ENCODE measurements at regions not wholly inside any gene's neighbourhood (a gene's known extent, or its start where the extent isn't known, plus 50 kb on each side); places are given as distances from the start of the nearest gene placed in this dataset.

DNA sequence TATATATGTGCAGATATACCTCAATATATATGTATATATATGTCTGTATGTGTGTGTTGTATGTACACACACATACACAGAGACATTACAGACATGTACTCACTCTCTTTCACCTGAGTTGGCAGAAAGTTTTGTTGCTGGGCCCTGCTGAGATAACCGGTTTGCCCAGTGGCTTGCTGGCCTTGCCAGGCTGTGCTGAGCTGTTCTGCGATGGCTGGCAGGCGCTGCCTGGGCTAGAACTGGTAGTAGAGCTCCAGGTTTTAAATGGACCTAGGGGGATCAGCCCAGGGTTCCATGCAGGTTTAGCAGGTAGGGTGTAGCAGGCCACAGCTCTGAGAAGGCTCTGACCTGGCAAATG is 394.3 kb downstream of the GADD45G start:
- Histone ChIP-seq H3K9me3 (ENCODE audit: control insufficient read depth, low read depth, low read length) (no peaks in the 10 kb centered on the region), H3K4me2 (ENCODE audit: control insufficient read depth, extremely low read depth, insufficient read depth, low read depth, low read length) (peak overlapping the region; percentile 57), H3K27ac (ENCODE audit: control insufficient read depth, insufficient read depth, low read length) (no peak overlapping the region), H4K20me1 (ENCODE audit: control insufficient read depth, extremely low read depth, insufficient read depth, low read length) (no peaks in the 10 kb centered on the region), H3K36me3 (ENCODE audit: control insufficient read depth in 2 of 2, extremely low read depth in 1 of 2, insufficient read depth in 2 of 2, low read length in 2 of 2) (no peaks in the 10 kb centered on the region), H2AFZ (ENCODE audit: control insufficient read depth, low read length) (peak overlapping the region; percentile 62), H3K4me1 (ENCODE audit: control insufficient read depth, extremely low read depth, insufficient read depth, low read length) (peaks cover 14% of the 10 kb centered on the region), H3K9ac (ENCODE audit: control insufficient read depth, extremely low read depth, insufficient read depth, low read length) (no peak overlapping the region), H3K9me1 (ENCODE audit: control insufficient read depth, extremely low read depth, insufficient read depth, low read length) (no peaks in the 10 kb centered on the region), H3K4me3 (ENCODE audit: control insufficient read depth in 2 of 3, extremely low read depth in 1 of 3, insufficient read depth in 2 of 3, low read depth in 1 of 3, low read length in 3 of 3) (no peak overlapping the region), H3K27me3 (ENCODE audit: control insufficient read depth, extremely low read depth, insufficient read depth, low read length) (peaks cover 6% of the 10 kb centered on the region), H3K79me2 (ENCODE audit: control insufficient read depth, insufficient read depth, low read length) (no peaks in the 10 kb centered on the region)
- dilution Hi-C loops (cut with MboI; ENCODE audit: extremely low pct_ligation_motif_present, low sequenced_read_pairs), result no loop called here
- no peak for FAIRE-seq
- no peak for DNase-seq (ENCODE audit: low read depth, low spot score)
- TF ChIP-seq EZH2 (IDR thresholded peaks at IDR 0.05; ENCODE audit: low read length), result no peak
- no peak for TF ChIP-seq CTCF (optimal IDR thresholded peaks at IDR 0.05 in 1 of 3, IDR thresholded peaks at IDR 0.05 in 1 of 3, conservative IDR thresholded peaks at IDR 0.05 in 1 of 3; ENCODE audit: extremely low read depth in 1 of 3, insufficient read depth in 2 of 3, low read length in 3 of 3)

- peak overlapping the region; percentile 62 for H2AFZ ChIP-seq (ENCODE audit: control insufficient read depth, low read length)
- no peak for DNase-seq (ENCODE audit: low read depth, low spot score)
Measured at GRCh38 chr9:89999534-90000370, 394.9 kb downstream of the GADD45G start.

More at GRCh38 chr9:89999534-90000370, 394.9 kb downstream of the GADD45G start:
- H3K4me2 ChIP-seq (ENCODE audit: control insufficient read depth, extremely low read depth, insufficient read depth, low read depth, low read length), result peak overlapping the region; percentile 57
- H3K4me1 ChIP-seq (ENCODE audit: control insufficient read depth, extremely low read depth, insufficient read depth, low read length), result peaks cover 14% of the 10 kb centered on the region
- no peaks in the 10 kb centered on the region for H3K36me3 ChIP-seq (ENCODE audit: control insufficient read depth in 2 of 2, extremely low read depth in 1 of 2, insufficient read depth in 2 of 2, low read length in 2 of 2)
- peak overlapping the region; percentile 8 for H3K9ac ChIP-seq (ENCODE audit: control insufficient read depth, extremely low read depth, insufficient read depth, low read length)
- H4K20me1 ChIP-seq (ENCODE audit: control insufficient read depth, extremely low read depth, insufficient read depth, low read length), result no peaks in the 10 kb centered on the region
- no peak overlapping the region for H3K27ac ChIP-seq (ENCODE audit: control insufficient read depth, insufficient read depth, low read length)
- TF ChIP-seq EZH2 (IDR thresholded peaks at IDR 0.05; ENCODE audit: low read length) (no peak), CTCF (optimal IDR thresholded peaks at IDR 0.05 in 1 of 3, IDR thresholded peaks at IDR 0.05 in 1 of 3, conservative IDR thresholded peaks at IDR 0.05 in 1 of 3; ENCODE audit: extremely low read depth in 1 of 3, insufficient read depth in 2 of 3, low read length in 3 of 3) (no peak)
- no peaks in the 10 kb centered on the region for H3K79me2 ChIP-seq (ENCODE audit: control insufficient read depth, insufficient read depth, low read length)
- no peaks in the 10 kb centered on the region for H3K9me1 ChIP-seq (ENCODE audit: control insufficient read depth, extremely low read depth, insufficient read depth, low read length)
- no peaks in the 10 kb centered on the region for H3K9me3 ChIP-seq (ENCODE audit: control insufficient read depth, low read depth, low read length)
- peak; percentile 71 for FAIRE-seq
- peaks cover 6% of the 10 kb centered on the region for H3K27me3 ChIP-seq (ENCODE audit: control insufficient read depth, extremely low read depth, insufficient read depth, low read length)
- dilution Hi-C loops (cut with MboI; ENCODE audit: extremely low pct_ligation_motif_present, low sequenced_read_pairs), result no loop called here
- no peak overlapping the region for H3K4me3 ChIP-seq (ENCODE audit: control insufficient read depth in 2 of 3, extremely low read depth in 1 of 3, insufficient read depth in 2 of 3, low read depth in 1 of 3, low read length in 3 of 3)

All from keratinocyte (primary cell).